B cell (primary cell): ENCODE measurements at regions not wholly inside any gene's neighbourhood (a gene's known extent, or its start where the extent isn't known, plus 50 kb on each side); places are given as distances from the start of the nearest gene placed in this dataset.

Experiments used
- ATAC-seq: fragments of 200-7000 bp; cut with Tn5 transposase; one replicate; pipeline ENCODE4 v1.10.0; 2021; ENCODE audit warnings: low read depth, mild to moderate bottlenecking, moderate number of reproducible peaks, moderate library complexity
- CTCF ChIA-PET: fragments of 350-600 bp; sonication (Branson Sonifier 250); formaldehyde crosslinking; loops from one replicate; lab custom pipeline; 2021; ENCODE audit warnings: antibody characterized with exemption, inconsistent platforms; lab: Charles Lee
- POLR2A ChIA-PET: fragments of 350-600 bp; sonication (Branson Sonifier 250); formaldehyde crosslinking; loops from one replicate; lab custom pipeline; 2021; ENCODE audit warnings: antibody characterized with exemption; lab: Charles Lee
- DNase-seq: peaks from one replicate; pipeline ENCODE4 v3.0.0; 2013
- H2AFZ ChIP-seq: 2 replicates; pipeline ENCODE4 v1.6.1; 2012; ENCODE audit warnings: mild to moderate bottlenecking, low read depth, low read length; ENCODE audit not compliant: insufficient read depth, poor library complexity, severe bottlenecking
- H3K27ac ChIP-seq, 2 donors: 1 replicate in 1 of 2; 2 replicates in 1 of 2; pipeline ENCODE4 v1.5.1; 2012 to 2013; ENCODE audit warnings: low read length in 2 of 2, mild to moderate bottlenecking in 2 of 2, moderate library complexity in 1 of 2
- H3K27me3 ChIP-seq, 4 experiments: fragments of 200-600 bp in 1 of 4; sonication (generic) in 1 of 4; replicated peaks in 1 of 4; 1 replicate in 2 of 4; 2 replicates in 2 of 4; pipeline versions ENCODE4 v1.6.1 to v1.7.0; 2013 to 2016; ENCODE audit warnings: low read length in 3 of 4, mild to moderate bottlenecking in 2 of 4, mixed read lengths in 1 of 4, moderate library complexity in 1 of 4; ENCODE audit not compliant: insufficient read depth in 4 of 4, control insufficient read depth in 3 of 4; ENCODE audit errors: control extremely low read depth in 1 of 4
- H3K36me3 ChIP-seq, 2 experiments: replicated peaks in 1 of 2; 1 replicate in 1 of 2; 2 replicates in 1 of 2; pipeline versions ENCODE4 v1.6.1 to v1.7.1; 2013; ENCODE audit warnings: low read length in 1 of 2; ENCODE audit not compliant: insufficient read depth in 2 of 2, control insufficient read depth in 1 of 2; ENCODE audit errors: control extremely low read depth in 1 of 2, extremely low read depth in 1 of 2
- H3K4me1 ChIP-seq, 2 donors: fragments of 200-600 bp in 1 of 2; sonication (generic) in 1 of 2; 1 replicate in 1 of 2; 2 replicates in 1 of 2; pipeline versions ENCODE4 v1.5.1 to v1.6.1; 2013 to 2017; ENCODE audit warnings: low read length in 2 of 2; ENCODE audit not compliant: control insufficient read depth in 2 of 2, insufficient read depth in 2 of 2
- H3K4me2 ChIP-seq: replicated peaks from 2 replicates; pipeline ENCODE3; 2012; ENCODE audit warnings: mild to moderate bottlenecking, low read depth, low read length; ENCODE audit not compliant: poor library complexity, severe bottlenecking
- H3K4me3 ChIP-seq, 5 experiments: fragments of 200-600 bp in 1 of 5; sonication (generic) in 1 of 5; 1 replicate in 3 of 5; 2 replicates in 2 of 5; pipeline versions ENCODE4 v1.5.1 to v1.7.0; 2011 to 2016; ENCODE audit warnings: low read length in 4 of 5, mild to moderate bottlenecking in 4 of 5, low read depth in 2 of 5, control low read depth in 1 of 5, moderate library complexity in 1 of 5; ENCODE audit not compliant: insufficient read depth in 1 of 5; ENCODE audit errors: control extremely low read depth in 1 of 5, extremely low read depth in 1 of 5
- H3K79me2 ChIP-seq: fragments of 200-600 bp; sonication (generic); one replicate; pipeline ENCODE4 v1.6.0; 2016; ENCODE audit warnings: low read length; ENCODE audit not compliant: control insufficient read depth, insufficient read depth
- H3K9ac ChIP-seq: fragments of 200-600 bp; sonication (generic); 2 replicates; pipeline ENCODE4 v1.6.1; 2017; ENCODE audit warnings: mild to moderate bottlenecking, low read length, moderate library complexity
- H3K9me3 ChIP-seq, 3 donors: one replicate each; pipeline versions ENCODE4 v1.6.1 to v1.7.1; 2013; ENCODE audit warnings: low read length in 2 of 3; ENCODE audit not compliant: control insufficient read depth in 2 of 3, insufficient read depth in 1 of 3; ENCODE audit errors: control extremely low read depth in 1 of 3
- H4K20me1 ChIP-seq: 2 replicates; pipeline ENCODE4 v1.6.0; 2012; ENCODE audit warnings: mild to moderate bottlenecking, low read length; ENCODE audit not compliant: insufficient read depth, control insufficient read depth, poor library complexity, severe bottlenecking
- H3K27ac Mint-ChIP-seq: one replicate; pipeline ENCODE4 v1.8.0; 2021; ENCODE audit warnings: mixed read lengths
- H3K27me3 Mint-ChIP-seq: one replicate; pipeline ENCODE4 v1.8.0; 2021; ENCODE audit warnings: mixed read lengths
- H3K4me1 Mint-ChIP-seq: one replicate; pipeline ENCODE4 v1.8.0; 2021; ENCODE audit warnings: mixed read lengths
- H3K4me3 Mint-ChIP-seq: one replicate; pipeline ENCODE4 v1.8.0; 2021; ENCODE audit warnings: mixed read lengths
- H3K9me3 Mint-ChIP-seq: one replicate; pipeline ENCODE4 v1.8.0; 2022; ENCODE audit warnings: mixed read lengths; ENCODE audit not compliant: insufficient read depth
- EZH2 ChIP-seq: IDR thresholded peaks from 2 replicates; pipeline ENCODE4 v1.6.1; 2012; ENCODE audit warnings: borderline replicate concordance, low read depth, mild to moderate bottlenecking, moderate library complexity, low read length; ENCODE audit not compliant: insufficient read depth, poor library complexity, severe bottlenecking
- WGBS: methylation state at CpG from one replicate; pipeline ENCODE4 v1.1.5; 2013; ENCODE audit warnings: missing lambda C conversion rate; ENCODE audit not compliant: insufficient coverage; 5-methylcytosine and 5-hydroxymethylcytosine counted together
- intact Hi-C: fragments of 100-400 bp; cut with micrococcal nuclease; formaldehyde crosslinking; loops from one replicate; pipeline ENCODE4 v1.10.0; 2022
- TF ChIP-seq, protein P1 (sequence below): fragments of 200-600 bp; IDR thresholded peaks from one replicate; pipeline ENCODE4 v1.8.0; 2022; ENCODE audit warnings: antibody characterized with exemption, mild to moderate bottlenecking

DNA sequence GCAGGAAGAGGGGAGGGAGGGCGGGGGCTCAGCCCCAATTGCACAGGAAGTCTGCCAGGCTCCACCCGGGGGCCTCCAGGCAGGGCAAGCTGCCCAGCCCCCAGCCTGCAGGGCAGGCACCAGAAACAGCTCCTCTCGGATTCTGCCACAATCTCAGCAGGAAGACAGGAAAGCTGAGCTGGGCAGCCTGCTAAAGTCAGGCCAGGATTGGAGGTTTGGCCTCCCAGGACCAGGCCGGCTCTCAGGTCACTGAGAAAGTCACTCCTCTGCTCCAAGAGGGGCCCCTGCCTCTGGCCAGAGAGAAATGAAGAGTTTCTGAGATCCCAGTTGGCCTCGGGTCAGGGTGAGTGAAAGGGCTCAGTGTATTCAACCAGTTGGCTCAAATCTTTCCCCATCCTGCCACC lies 54.6 kb upstream of the STXBP1 start:
- ChIA-PET POLR2A (no interaction called here), CTCF (no interaction called here)
- Histone ChIP-seq H4K20me1 (no peaks in the 10 kb centered on the region), H3K79me2 (no peaks in the 10 kb centered on the region), H2AFZ (no peak overlapping the region), H3K27me3 (peaks cover 0 to 2% (median 0%) of the 10 kb centered on the region in 4 experiments), H3K27ac (no peak overlapping the region), H3K4me2 (peak overlapping the region; percentile 52), H3K9ac (no peak overlapping the region), H3K4me3 (no peak overlapping the region), H3K9me3 (no peaks in the 10 kb centered on the region), H3K36me3 (no peaks in the 10 kb centered on the region), H3K4me1 (peaks cover 21 to 28% of the 10 kb centered on the region in 2 donors)
- TF ChIP-seq, protein P1, sequence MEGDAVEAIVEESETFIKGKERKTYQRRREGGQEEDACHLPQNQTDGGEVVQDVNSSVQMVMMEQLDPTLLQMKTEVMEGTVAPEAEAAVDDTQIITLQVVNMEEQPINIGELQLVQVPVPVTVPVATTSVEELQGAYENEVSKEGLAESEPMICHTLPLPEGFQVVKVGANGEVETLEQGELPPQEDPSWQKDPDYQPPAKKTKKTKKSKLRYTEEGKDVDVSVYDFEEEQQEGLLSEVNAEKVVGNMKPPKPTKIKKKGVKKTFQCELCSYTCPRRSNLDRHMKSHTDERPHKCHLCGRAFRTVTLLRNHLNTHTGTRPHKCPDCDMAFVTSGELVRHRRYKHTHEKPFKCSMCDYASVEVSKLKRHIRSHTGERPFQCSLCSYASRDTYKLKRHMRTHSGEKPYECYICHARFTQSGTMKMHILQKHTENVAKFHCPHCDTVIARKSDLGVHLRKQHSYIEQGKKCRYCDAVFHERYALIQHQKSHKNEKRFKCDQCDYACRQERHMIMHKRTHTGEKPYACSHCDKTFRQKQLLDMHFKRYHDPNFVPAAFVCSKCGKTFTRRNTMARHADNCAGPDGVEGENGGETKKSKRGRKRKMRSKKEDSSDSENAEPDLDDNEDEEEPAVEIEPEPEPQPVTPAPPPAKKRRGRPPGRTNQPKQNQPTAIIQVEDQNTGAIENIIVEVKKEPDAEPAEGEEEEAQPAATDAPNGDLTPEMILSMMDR = no peak
- WGBS = 11% methylated on average over 4 of the region's 5 CpGs
- Mint-ChIP-seq H3K27ac (no peak overlapping the region), H3K27me3 (peaks cover 9% of the 10 kb centered on the region), H3K4me3 (no peak overlapping the region), H3K4me1 (peaks cover 21% of the 10 kb centered on the region), H3K9me3 (no peaks in the 10 kb centered on the region)
- ATAC-seq (no peak), DNase-seq (no peak)
- intact Hi-C loops = no loop called here

DNA sequence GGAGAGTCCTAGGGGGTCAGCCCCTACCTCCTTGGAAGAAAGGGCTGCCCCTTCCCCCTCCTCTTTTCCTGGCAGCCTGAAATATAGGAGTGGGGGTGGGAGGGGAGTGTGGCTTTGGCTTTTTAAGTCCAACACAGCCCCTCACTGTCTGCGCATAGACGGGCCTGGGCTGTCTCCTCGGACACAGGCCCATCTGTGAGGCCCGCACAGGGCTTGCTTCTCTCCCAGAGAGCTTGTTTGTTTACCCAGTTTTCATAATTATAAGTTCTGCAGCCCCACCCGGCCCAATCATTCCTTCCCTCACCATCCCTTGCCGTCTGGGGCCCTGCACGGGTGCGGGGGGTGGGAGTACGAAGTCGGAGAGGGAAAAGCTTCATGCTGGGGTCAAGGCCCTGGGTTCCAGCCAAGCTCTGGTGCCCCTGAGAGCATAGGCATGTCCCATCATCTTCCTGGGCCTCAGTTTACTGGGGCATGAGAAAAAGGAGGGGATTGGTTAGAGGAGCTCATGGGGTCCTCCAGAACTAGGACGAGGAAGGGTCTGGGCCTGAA lies 54.0 kb upstream of the STXBP1 start:
- POLR2A ChIA-PET = no interaction called here

More for the DNA sequence above, 54.0 kb upstream of the STXBP1 start:
- no peak overlapping the region for H3K27ac ChIP-seq
- no peak overlapping the region for H3K4me2 ChIP-seq
- no peak for TF ChIP-seq EZH2
- TF ChIP-seq, protein P1 = no peak
- H3K4me3 Mint-ChIP-seq = no peak overlapping the region
- H2AFZ ChIP-seq = no peak overlapping the region
- no peaks in the 10 kb centered on the region for H3K9me3 ChIP-seq
- no peaks in the 10 kb centered on the region for H3K36me3 ChIP-seq
- H3K27me3 Mint-ChIP-seq = peaks cover 13% of the 10 kb centered on the region
- H3K4me3 ChIP-seq = no peak overlapping the region
- H4K20me1 ChIP-seq = no peaks in the 10 kb centered on the region
- H3K27ac Mint-ChIP-seq = no peak overlapping the region
- H3K79me2 ChIP-seq = no peaks in the 10 kb centered on the region
- peaks cover 21% of the 10 kb centered on the region for H3K4me1 Mint-ChIP-seq
- H3K4me1 ChIP-seq = peaks cover 21 to 28% of the 10 kb centered on the region in 2 donors
- ATAC-seq (no peak), DNase-seq (no peak)
- 92% methylated on average over 10 of the region's 11 CpGs for WGBS
- H3K9me3 Mint-ChIP-seq = no peaks in the 10 kb centered on the region
- intact Hi-C loops = no loop called here
- H3K9ac ChIP-seq = no peak overlapping the region
- H3K27me3 ChIP-seq = peaks cover 0 to 5% (median under 1%) of the 10 kb centered on the region in 4 experiments
- CTCF ChIA-PET = interaction anchor here (1.6 kb wide), 1 partner anchor 311 kb away, joined by 3 read pairs; no protein-coding TSS in a partner anchor
